ENCODE measurements at regions not wholly inside any gene's neighbourhood (a gene's known extent, or its start where the extent isn't known, plus 50 kb on each side); places are given as distances from the start of the nearest gene placed in this dataset.
A peak's percentile ranks its signal among the peaks of the same experiment; 100 is the strongest.

DNA sequence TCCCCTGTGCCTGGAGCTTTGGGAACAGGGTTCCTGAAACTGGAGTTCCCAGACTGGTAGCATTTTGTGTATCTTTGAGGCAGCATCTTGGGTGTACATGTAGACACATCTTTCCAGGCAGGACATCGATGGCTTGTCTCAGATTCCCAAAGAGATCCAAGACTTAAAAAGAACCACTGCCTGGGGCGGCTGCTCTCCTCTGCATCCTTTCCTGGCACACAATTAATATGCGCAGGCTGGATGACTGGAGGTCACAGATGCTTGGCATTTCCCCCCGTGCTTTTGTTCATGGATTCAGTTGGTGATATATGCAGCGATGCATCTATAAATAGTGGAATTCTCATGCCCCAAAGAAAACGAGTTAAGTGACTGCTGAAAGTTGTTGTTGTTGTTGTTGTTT is 80.5 kb downstream of the CLDN34 start:
- DNase-seq (ENCODE audit: low read depth) = no peak

GRCh38 chrX:10048076-10048475 is 80.9 kb downstream of the CLDN34 start:
- DNase-seq (ENCODE audit: low read depth) = no peak

- no peak for DNase-seq (ENCODE audit: low read depth)
These were observed 81.5 kb downstream of the CLDN34 start for GRCh38 chrX:10048707-10049106.

DNA sequence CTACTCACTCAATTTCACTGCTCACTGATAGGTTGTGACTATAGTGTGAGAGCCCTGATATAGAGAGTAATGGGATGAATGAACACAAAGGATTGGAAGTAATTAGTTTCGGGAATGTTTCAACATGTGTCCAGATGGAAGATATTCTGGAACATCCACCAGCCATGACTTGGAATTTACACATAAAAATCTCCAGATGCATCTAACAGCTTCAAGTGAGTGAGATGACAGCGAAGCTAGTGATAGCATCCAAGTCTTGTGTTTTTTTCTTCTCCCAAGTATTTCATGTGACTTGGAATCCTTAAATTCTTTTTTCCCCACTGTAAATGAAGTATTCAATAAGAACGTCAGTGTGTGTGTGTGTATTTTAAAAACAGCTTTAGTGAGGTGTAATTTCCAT is 82.1 kb downstream of the CLDN34 start:
- peak; percentile 73 for DNase-seq (ENCODE audit: low read depth)

DNA sequence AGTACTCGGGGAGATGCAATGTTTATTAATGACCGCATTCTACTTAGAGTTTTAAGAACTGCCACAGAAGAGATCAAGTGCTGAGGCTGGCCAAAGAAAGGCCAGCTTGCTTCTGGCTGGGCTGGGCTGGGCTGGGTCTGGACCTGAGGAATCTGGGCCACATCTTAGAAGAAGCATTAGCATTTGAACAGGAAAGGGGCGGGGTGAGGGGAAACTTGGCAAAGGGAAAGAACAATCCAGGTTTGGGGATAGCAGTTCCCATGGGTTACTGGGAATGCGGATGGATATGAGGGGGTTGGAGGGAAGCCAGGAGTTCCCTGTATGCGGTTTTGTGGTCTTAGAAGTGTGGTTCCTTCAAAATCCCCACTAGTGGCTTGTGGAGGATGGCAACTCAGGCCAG is 83.3 kb downstream of the CLDN34 start:
- DNase-seq (ENCODE audit: low read depth) = no peak

- no peak for DNase-seq (ENCODE audit: low read depth)
These were observed 84.8 kb downstream of the CLDN34 start for GRCh38 chrX:10051866-10052480.

DNA sequence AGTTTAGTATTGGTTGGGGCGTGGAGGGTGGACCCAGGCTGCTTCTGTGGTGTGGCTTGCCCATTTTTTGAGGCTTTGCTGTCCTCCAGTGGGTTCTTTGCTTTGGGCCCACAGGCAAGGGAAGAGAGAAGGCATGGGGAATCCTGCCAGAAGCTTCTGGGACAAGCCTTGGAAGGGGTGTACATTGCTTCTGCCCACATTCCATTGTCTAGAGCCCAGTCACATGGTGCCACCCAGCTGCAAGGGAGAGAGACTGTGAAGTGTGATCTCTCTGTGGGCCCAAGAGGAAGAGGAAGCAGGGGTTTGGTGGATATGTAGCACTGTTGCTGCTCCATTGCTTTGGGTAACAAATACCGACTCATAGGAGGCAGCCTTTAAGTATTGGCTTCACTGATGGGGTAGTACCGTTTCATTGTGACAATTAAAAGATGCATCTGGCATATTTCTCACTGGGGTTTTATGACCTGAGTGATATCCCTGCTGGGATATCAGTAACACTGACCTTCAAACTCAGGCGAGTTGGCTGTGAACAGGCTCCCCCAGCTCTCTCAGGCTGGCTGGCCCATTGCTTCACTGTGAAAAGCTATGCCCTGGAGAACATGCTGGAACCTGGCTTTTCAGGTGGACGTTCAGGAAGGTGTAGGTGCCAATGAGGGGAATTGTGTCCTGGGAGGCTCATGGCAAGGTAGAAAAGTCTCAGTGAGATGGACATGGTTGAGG is 85.9 kb downstream of the CLDN34 start:
- no peak for DNase-seq (ENCODE audit: low read depth)

GRCh38 chrX:10054396-10054795 is 87.2 kb downstream of the CLDN34 start:
- DNase-seq (ENCODE audit: low read depth) = no peak

DNA sequence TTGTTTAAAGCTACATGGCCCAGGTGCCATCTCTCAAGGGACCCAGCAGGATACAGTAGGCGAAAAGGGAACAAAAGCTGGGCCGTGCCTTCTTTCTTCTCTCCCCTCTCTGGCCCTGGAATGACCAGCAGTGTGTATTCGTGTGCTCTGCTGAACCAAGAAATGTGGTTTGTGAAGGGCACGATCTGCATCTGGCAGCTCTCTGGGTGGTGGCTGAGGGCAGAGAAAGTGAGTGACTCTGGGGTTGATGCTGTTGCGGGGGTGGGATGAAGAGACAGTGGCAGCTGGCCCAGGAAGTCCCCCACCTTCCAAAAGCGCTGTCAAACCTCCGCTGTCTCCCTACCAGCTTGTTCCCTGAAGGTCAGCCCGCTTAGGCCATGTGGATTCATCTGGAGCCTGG is 88.3 kb downstream of the CLDN34 start:
- DNase-seq (ENCODE audit: low read depth) = no peak

GRCh38 chrX:10062352-10062751 is 94.4 kb upstream of the CLCN4 start:
- no peak for DNase-seq (ENCODE audit: low read depth)

DNA sequence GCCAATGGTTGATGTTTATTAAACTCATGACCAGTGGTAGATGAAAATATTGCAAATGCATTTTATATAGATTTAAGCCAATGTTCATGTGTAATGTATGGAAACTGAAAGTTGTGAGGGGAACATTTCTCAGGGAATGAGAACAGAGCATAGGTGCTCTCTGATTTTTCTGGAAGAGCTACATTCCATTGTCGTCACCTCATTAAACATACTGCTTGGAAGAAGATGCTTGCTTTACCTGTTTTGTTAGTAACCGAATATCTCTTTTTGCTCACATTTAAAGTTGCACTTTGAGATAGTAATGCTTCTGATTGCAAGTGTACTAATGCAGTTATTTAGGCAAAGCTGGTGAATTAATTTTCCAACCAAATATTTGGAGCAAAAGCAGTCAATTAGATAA is 93.8 kb upstream of the CLCN4 start:
- no peak for DNase-seq (ENCODE audit: low read depth)

DNA sequence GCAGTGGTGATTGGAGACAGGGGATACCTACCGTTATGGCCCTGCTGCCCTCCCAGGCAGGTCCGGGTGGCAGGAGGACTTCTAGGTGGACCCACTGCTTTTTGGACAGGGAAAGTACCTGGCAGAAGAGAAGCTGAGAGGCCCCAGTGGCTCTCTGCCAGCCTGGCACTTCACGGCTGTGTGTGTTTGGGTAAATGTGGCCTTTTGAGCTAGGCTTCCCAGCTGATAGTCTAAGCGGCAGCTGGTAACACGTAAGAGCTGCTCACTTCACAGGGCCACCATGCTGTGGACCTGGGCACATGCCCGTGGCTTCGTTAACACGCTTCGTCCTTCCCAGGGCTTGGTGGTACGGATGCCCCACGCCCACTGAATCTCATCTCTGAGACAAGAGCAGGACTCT is 92.0 kb upstream of the CLCN4 start:
- DNase-seq (ENCODE audit: low read depth) = no peak

DNA sequence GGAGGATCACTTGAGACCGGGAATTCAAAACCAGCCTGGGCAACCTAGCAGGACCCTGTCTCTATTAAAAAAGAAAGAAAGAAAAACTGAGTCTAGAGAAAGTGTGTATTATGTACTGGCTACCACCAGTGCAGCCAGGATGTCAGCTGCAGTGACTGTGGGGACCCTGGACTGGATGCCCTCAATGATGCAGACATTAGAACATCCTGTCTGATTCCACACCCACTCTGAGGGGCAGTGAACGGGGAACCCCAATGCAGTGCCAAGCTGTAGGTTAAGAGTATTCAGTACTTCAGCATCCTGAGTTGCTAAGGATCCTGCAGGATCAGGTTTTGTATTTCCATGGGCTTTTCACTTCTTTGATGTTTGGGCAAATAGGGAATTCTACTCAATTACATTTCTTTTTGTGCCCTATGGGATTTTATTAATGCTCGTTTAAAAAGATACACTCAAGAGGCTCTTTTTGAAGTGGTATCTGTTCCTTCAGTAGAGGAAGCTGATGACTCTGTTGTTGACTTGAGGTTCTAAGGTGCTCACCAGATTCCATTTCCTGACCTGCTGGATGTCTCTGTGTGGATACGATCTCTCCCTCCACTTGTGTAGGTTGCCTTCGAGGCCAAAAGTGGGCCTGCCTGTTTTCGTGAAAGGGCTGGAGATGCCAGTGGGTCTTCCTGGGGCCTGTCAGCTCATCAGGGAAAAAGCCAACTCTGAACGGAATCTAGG is 85.9 kb upstream of the CLCN4 start:
- no peak for DNase-seq (ENCODE audit: low read depth)

DNA sequence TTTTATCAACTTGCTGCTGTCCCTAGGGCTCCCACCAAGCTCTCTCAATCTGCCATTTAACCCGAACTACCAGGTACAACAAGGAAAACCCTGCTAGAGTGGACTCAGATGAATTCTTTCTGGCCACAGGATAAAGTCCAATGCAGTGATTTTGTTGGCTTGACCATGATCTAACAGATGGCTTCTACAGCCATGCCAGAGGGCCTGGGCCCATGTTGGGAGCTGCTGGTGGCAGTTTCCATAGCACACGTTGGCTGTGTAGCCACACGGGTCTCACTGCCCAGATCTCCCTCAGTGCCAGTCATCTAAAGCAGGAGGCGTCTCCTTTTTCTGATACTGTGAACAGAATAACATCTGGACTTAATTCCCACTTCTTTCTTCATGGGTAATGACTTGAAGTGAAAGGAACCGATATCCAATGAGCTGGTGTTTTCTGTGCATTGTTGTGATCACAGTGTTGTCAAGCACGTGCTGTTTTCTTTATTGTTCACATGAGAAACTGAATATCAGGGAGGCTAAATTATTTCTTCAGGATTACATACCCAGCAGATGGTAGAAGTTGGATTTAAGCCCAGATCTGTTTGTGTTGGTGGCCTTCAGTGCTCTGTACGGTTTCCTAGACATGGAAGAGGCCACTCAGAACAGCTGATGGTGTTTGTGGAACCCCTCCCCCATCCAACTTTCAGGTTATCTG is 85.2 kb upstream of the CLCN4 start:
- DNase-seq (ENCODE audit: low read depth) = no peak

DNA sequence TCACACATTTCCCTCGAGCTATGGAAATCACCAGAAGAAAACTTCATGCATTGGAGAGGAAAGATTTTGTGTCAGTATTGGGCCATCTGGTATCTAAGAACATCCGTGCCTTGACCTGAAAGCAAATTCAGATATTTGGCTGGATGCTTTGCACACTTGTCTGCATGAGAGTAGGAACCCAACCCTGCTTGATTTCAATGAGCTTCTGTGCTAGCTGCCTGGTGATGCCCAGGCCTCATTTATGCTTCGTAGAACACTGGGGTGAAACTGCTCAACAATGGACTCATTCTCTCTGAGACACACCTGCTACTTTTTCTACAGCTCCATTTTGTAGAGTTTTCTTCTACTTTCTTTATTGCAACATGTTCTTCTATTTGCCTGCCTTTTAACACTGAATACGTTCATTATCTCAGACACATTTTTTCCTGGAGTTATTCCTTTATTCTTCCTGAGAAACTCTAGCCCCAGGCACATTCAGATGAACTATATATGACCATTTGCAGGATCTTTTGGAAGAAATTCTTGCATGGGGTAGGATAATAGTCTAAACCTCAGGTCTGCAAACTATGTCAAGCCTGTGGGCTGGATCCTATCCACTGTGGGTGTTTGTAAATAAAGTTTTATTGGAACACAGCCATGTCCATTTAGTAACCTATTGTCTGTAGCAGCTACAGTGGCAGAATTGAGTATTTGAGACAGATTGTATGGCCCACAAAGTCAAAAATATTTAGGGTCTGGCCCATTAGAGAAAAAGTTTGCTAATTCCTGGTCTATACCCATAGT is 83.8 kb upstream of the CLCN4 start:
- DNase-seq (ENCODE audit: low read depth) = no peak

DNA sequence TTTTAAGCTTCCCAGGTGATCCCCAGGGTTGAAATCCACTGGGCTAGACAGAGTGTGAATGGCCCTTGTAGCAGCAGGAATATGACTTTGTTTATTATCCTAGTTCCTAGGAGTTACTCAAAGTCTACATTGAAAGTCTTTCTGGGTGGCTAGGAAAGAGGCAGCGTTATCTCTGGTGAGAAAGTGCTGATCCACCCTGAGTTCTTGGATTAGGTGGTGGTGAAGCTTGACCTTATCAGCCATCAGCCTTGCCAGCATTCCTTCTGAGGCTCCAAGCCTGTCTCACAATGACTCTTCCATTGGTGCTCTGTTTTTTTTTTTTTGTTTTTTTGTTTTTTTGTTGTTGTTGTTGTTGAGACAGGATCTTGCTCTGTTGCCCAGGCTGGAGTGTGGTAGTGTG is 83.1 kb upstream of the CLCN4 start:
- no peak for DNase-seq (ENCODE audit: low read depth)

DNA sequence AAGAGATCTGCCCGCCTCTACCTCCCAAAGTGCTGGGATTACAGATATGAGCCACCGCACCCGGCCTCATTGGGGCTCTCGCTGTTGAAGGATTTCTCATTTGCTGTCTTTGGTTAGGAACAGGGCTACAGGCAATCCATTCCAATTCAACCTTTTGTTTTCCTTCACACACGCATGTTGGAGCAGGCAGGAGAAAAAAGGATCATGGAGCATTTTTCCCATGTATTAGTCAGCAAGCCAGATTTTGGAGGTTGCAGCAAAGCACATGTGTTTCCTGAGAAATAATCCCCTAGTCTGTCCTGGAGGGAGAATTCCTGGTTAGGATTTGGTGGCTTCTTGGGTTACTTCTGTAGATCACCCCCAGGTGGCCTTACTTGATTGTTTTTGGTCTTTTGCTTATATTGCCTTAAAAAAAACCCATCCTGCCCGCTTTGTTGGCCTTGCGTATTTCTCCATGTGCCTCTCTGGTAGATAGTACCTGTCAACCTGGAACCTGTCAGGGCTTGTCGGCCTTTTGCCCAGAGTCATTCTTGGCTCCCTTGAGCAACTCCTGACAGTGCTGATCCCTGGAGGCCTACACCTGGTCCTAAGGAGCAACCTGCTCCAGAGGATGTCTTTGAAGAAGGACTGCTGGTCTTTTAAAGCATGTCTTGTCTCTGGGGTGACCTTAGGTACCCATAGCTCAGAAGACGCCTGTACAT is 82.4 kb upstream of the CLCN4 start:
- no peak for DNase-seq (ENCODE audit: low read depth)

- no peak for DNase-seq (ENCODE audit: low read depth)
These were observed 80.0 kb upstream of the CLCN4 start for GRCh38 chrX:10076765-10077164.

DNA sequence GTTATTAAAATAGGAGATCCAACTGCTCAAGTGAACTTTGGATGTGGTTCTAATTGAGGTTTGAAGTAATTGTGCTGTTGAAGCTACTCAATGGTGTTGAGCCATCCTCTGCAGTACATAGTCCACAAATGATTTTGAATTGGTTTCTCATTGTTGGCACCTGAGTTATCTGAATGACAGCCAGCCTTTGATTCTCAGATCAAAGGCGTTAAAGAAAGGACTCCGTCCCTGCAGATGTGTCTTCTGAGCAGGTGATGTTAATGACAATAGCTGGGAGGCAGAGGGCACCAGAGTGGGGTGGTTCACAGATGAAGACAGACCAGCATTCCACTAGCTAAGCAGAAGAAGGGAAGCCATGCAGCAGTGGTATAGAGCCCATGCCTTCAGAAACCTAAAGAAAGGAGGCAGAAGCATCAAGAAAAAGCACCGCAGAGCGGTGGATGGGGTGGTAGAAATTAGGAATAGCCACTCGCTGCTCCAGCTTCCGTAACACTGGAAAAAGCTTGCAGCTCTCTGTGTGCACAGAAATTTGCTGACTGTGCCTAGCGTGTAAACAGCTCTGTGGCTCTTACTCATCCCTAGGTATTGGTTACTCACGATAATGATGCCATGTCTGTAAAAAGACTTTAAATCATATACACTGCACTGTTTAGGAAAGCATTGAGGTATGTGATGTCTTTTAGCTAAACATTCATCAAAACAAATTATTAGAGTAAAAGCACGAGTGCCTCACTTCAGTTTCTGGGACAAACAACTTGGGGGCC is 79.2 kb upstream of the CLCN4 start:
- DNase-seq (ENCODE audit: low read depth) = no peak

- DNase-seq (ENCODE audit: low read depth) = no peak
These were observed 78.5 kb upstream of the CLCN4 start for GRCh38 chrX:10078266-10078665.

Measured in forelimb muscle (tissue), 1 donor.